Endothelial cell of umbilical vein (primary cell): ENCODE measurements at regions not wholly inside any gene's neighbourhood (a gene's known extent, or its start where the extent isn't known, plus 50 kb on each side); places are given as distances from the start of the nearest gene placed in this dataset.

ENCODE experiments used
- BruUV-seq: library from RNA; stranded (reverse); fragments of 400-500 nt; replicated peaks from 2 replicates; lab custom pipeline; 2021; lab: Mats Ljungman, UMichigan
- CTCF ChIA-PET: fragments of 300-600, 350-600 bp; sonication (Branson Sonifier 250); formaldehyde crosslinking; loops from one replicate; lab custom pipeline; 2021; ENCODE audit warnings: antibody characterized with exemption, inconsistent platforms; lab: Charles Lee
- POLR2A ChIA-PET: fragments of 300-600, 350-600 bp; sonication (Branson Sonifier 250); formaldehyde crosslinking; loops from one replicate; lab custom pipeline; 2021; ENCODE audit warnings: antibody characterized with exemption, inconsistent platforms; lab: Charles Lee
- DNase-seq: peaks from one replicate; pipeline ENCODE4 v3.0.0-alpha.2; 2011; ENCODE audit warnings: low read depth, low spot score
- FAIRE-seq: peaks from 2 replicates; lab custom pipeline; 2011; peaks lifted over from hg19 to GRCh38; lab: Jason Lieb, UNC
- H2AFZ ChIP-seq: 2 replicates; pipeline ENCODE4 v1.6.0; 2012; ENCODE audit warnings: low read depth, low read length, control low read depth, inconsistent platforms
- H3K27ac ChIP-seq: 2 replicates; pipeline ENCODE4 v1.5.1; 2011; ENCODE audit warnings: low read depth, mild to moderate bottlenecking, control low read depth, low read length, moderate library complexity; ENCODE audit not compliant: insufficient read depth
- H3K27me3 ChIP-seq, 2 experiments: 2 replicates each; pipeline versions ENCODE4 v1.6.0 to v1.6.1; 2011; ENCODE audit warnings: low read length in 2 of 2, mixed read lengths in 1 of 2; ENCODE audit not compliant: control insufficient read depth in 2 of 2, insufficient read depth in 2 of 2
- H3K36me3 ChIP-seq, 2 experiments: 2 replicates in 1 of 2; 3 replicates in 1 of 2; pipeline ENCODE4 v1.5.1; 2011; ENCODE audit warnings: low read length in 2 of 2, mild to moderate bottlenecking in 1 of 2, moderate library complexity in 1 of 2; ENCODE audit not compliant: control insufficient read depth in 2 of 2, insufficient read depth in 2 of 2; ENCODE audit errors: extremely low read depth in 1 of 2
- H3K4me1 ChIP-seq: 3 replicates; pipeline ENCODE4 v1.5.1; 2011; ENCODE audit warnings: mild to moderate bottlenecking, low read length; ENCODE audit not compliant: control insufficient read depth, insufficient read depth; ENCODE audit errors: extremely low read depth
- H3K4me2 ChIP-seq: 2 replicates; pipeline ENCODE4 v1.6.1; 2011; ENCODE audit warnings: low read length, control low read depth, mixed read lengths; ENCODE audit not compliant: insufficient read depth
- H3K4me3 ChIP-seq, 3 experiments: fragments of 200-600 bp in 1 of 3; sonication (generic), shearing (Covaris generic) in 1 of 3; replicated peaks in 1 of 3; 2 replicates each; pipeline ENCODE4 v1.5.1; 2011 to 2016; ENCODE audit warnings: control low read depth in 3 of 3, low read length in 3 of 3, mild to moderate bottlenecking in 2 of 3, inconsistent platforms in 1 of 3, low read depth in 1 of 3, moderate library complexity in 1 of 3; ENCODE audit not compliant: insufficient read depth in 1 of 3
- H3K79me2 ChIP-seq: 2 replicates; pipeline ENCODE4 v1.6.0; 2012; ENCODE audit warnings: low read length, inconsistent platforms; ENCODE audit not compliant: control insufficient read depth, insufficient read depth
- H3K9ac ChIP-seq: replicated peaks from 2 replicates; pipeline ENCODE3; 2011; ENCODE audit warnings: low read length, control low read depth; ENCODE audit not compliant: insufficient read depth; ENCODE audit errors: extremely low read depth
- H3K9me1 ChIP-seq: replicated peaks from 3 replicates; pipeline ENCODE4 v1.6.0; 2011; ENCODE audit warnings: mild to moderate bottlenecking, low read length; ENCODE audit not compliant: control insufficient read depth, insufficient read depth; ENCODE audit errors: extremely low read depth
- H3K9me3 ChIP-seq: replicated peaks from 2 replicates; pipeline ENCODE4 v1.5.1; 2012; ENCODE audit warnings: low read length, inconsistent platforms; ENCODE audit not compliant: control insufficient read depth, insufficient read depth
- H4K20me1 ChIP-seq: replicated peaks from 2 replicates; pipeline ENCODE3; 2011; ENCODE audit warnings: mild to moderate bottlenecking, low read length; ENCODE audit not compliant: control insufficient read depth, insufficient read depth; ENCODE audit errors: extremely low read depth
- EZH2 ChIP-seq: IDR thresholded peaks from 2 replicates; pipeline ENCODE4 v1.6.1; 2012; ENCODE audit warnings: borderline replicate concordance, low read depth, mild to moderate bottlenecking, moderate library complexity, low read length, inconsistent platforms; ENCODE audit not compliant: severe bottlenecking
- FOS ChIP-seq: IDR thresholded peaks from 2 replicates; pipeline ENCODE4 v1.6.1; 2011; ENCODE audit warnings: mild to moderate bottlenecking, low read length, moderate library complexity, borderline replicate concordance; ENCODE audit not compliant: insufficient read depth
- GATA2 ChIP-seq: IDR thresholded peaks from 2 replicates; pipeline ENCODE4 v1.7.0; 2011; ENCODE audit warnings: low read depth, mild to moderate bottlenecking, moderate library complexity, mixed read lengths, low read length; ENCODE audit not compliant: insufficient read length, insufficient read depth
- JUN ChIP-seq: IDR thresholded peaks from 2 replicates; pipeline ENCODE4 v1.6.1; 2011; ENCODE audit warnings: borderline replicate concordance, low read depth; ENCODE audit not compliant: insufficient read length, insufficient read depth
- MAX ChIP-seq: IDR thresholded peaks from 2 replicates; pipeline ENCODE4 v1.6.1; 2011; ENCODE audit not compliant: insufficient read depth, insufficient read length
- MYC ChIP-seq: IDR thresholded peaks from one replicate; pipeline ENCODE4 v1.6.1; 2011; ENCODE audit warnings: mild to moderate bottlenecking, low read depth, low read length
- POLR2A ChIP-seq: IDR thresholded peaks from 2 replicates; pipeline ENCODE4 v1.6.1; 2012; ENCODE audit warnings: low read depth, mild to moderate bottlenecking, control low read depth, low read length
- POLR2AphosphoS5 ChIP-seq: IDR thresholded peaks from 2 replicates; pipeline ENCODE4 v1.6.1; 2012; ENCODE audit warnings: low read depth, mild to moderate bottlenecking, control low read depth, low read length, moderate library complexity; ENCODE audit not compliant: insufficient read depth
- dilution Hi-C: fragments of 300-500 bp; cut with MboI; formaldehyde crosslinking; loops from one replicate; pipeline ENCODE4 v1.15.0; 2019; ENCODE audit warnings: low sequenced_read_pairs; ENCODE audit not compliant: extremely low pct_ligation_motif_present
- intact Hi-C: fragments of 100-400 bp; cut with micrococcal nuclease; formaldehyde crosslinking; loops from one replicate; pipeline ENCODE4 v1.10.0; 2022
- TF ChIP-seq, protein P1 (sequence below), 2 donors: IDR thresholded peaks; 1 replicate in 1 of 2; 2 replicates in 1 of 2; pipeline ENCODE4 v1.5.1; 2011; ENCODE audit warnings: low read length in 2 of 2, mild to moderate bottlenecking in 2 of 2, moderate library complexity in 2 of 2, control low read depth in 1 of 2, inconsistent platforms in 1 of 2, low read depth in 1 of 2; ENCODE audit not compliant: insufficient read depth in 1 of 2; ENCODE audit errors: extremely low read depth in 1 of 2

DNA sequence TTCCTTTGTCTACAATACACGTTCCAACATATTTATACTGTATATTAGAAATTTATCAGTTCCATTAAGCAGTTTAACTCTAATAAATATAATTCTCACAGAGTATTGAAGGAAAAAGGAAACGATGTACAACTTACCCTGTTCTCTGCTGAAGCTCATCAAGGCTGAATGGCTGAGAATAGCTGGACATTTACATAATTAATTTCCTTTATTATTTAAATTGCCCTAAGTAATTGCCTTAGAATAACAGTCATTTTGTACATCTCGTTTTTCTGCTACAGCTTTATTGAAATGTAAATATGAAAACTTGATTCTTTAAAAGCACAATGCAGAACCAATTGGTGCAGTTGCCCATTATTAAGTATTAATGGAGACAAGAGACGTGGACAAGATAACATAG, 648.3 kb upstream of the ATXN8OS start:
- Histone ChIP-seq H3K4me3 (no peak overlapping the region), H3K9me3 (peaks cover 2% of the 10 kb centered on the region), H3K79me2 (no peaks in the 10 kb centered on the region), H3K27me3 (no peaks in the 10 kb centered on the region), H3K27ac (no peak overlapping the region), H3K9ac (no peak overlapping the region), H3K36me3 (no peaks in the 10 kb centered on the region), H3K4me2 (no peak overlapping the region), H4K20me1 (no peaks in the 10 kb centered on the region), H2AFZ (no peak overlapping the region), H3K4me1 (no peaks in the 10 kb centered on the region), H3K9me1 (no peaks in the 10 kb centered on the region)
- dilution Hi-C loops, result no loop called here
- FAIRE-seq (no peak), DNase-seq (no peak)
- intact Hi-C loops, result no loop called here
- TF ChIP-seq FOS (no peak), MAX (no peak), MYC (no peak), EZH2 (no peak), POLR2A (no peak), GATA2 (no peak), POLR2AphosphoS5 (no peak), JUN (no peak)
- TF ChIP-seq, protein P1, sequence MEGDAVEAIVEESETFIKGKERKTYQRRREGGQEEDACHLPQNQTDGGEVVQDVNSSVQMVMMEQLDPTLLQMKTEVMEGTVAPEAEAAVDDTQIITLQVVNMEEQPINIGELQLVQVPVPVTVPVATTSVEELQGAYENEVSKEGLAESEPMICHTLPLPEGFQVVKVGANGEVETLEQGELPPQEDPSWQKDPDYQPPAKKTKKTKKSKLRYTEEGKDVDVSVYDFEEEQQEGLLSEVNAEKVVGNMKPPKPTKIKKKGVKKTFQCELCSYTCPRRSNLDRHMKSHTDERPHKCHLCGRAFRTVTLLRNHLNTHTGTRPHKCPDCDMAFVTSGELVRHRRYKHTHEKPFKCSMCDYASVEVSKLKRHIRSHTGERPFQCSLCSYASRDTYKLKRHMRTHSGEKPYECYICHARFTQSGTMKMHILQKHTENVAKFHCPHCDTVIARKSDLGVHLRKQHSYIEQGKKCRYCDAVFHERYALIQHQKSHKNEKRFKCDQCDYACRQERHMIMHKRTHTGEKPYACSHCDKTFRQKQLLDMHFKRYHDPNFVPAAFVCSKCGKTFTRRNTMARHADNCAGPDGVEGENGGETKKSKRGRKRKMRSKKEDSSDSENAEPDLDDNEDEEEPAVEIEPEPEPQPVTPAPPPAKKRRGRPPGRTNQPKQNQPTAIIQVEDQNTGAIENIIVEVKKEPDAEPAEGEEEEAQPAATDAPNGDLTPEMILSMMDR (IDR thresholded peaks at IDR 0.05; ENCODE audit: extremely low read depth in 1 of 2, insufficient read depth in 1 of 2, low read depth in 1 of 2, low read length in 2 of 2), result no peak
- no TSS peak for BruUV-seq
- ChIA-PET CTCF (no interaction called here), POLR2A (no interaction called here)
